ENCODE measurements at regions not wholly inside any gene's neighbourhood (a gene's known extent, or its start where the extent isn't known, plus 50 kb on each side); places are given as distances from the start of the nearest gene placed in this dataset.

DNA sequence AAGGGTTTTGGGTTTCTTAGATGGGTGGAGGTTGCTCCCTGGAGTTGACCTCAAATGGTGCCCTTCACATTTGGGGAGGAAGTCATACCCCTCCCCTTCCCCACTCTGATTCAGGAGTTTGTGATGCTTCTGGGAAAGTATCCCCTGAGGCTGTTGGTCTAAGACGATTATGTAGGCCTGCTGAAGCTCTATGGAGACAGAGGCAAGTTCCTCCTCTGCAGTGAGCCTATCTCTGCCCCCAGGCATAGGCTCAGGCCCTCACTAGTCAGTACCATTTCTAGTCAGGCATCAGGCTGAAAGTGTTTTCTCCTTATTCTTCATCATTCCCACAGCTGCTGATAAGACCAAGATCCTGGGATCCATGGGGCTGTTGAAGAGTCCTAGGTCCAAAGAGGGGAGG lies 271.6 kb upstream of the NUDT12 start (continued):
- TF ChIP-seq FOXA2 (IDR thresholded peaks at IDR 0.05), result no peak
- no peak for TF ChIP-seq ATF3 (IDR thresholded peaks at IDR 0.05)
- TF ChIP-seq GABPA (IDR thresholded peaks at IDR 0.05 in 1 of 2, conservative IDR thresholded peaks at IDR 0.05 in 1 of 2), result no peak
- no peak for TF ChIP-seq SP1 (IDR thresholded peaks at IDR 0.05)

DNA sequence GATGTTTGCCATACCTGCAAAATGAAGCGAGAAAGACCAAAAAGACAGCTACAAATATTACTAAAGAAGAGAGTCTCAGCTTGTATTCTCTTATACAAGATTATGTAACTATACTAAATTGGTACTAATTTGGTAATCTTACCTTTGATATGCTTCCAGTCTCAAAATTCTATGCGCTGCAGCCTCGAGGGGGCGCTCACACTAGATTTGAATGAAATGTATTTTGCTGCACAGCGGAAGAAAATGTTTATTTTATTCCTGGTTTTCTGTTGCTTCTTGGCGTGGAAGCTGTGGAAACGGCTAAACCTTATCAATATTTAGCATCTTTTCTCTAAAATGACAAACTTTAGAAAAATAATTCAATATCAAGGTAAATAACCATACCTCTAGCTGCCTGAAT lies 267.0 kb upstream of the NUDT12 start:
- Histone ChIP-seq H3K4me3 (ENCODE audit: low read depth in 1 of 3, low read length in 3 of 3) (no peak overlapping the region), H3K4me1 (ENCODE audit: control insufficient read depth in 4 of 4, insufficient read depth in 4 of 4, low read length in 3 of 4) (no peaks in the 10 kb centered on the region), H3K9me3 (ENCODE audit: control insufficient read depth in 4 of 4, low read length in 3 of 4) (no peaks in the 10 kb centered on the region), H3K36me3 (ENCODE audit: control insufficient read depth in 4 of 4, insufficient read depth in 3 of 4, low read depth in 1 of 4, low read length in 3 of 4) (no peaks in the 10 kb centered on the region), H3K27me3 (ENCODE audit: control insufficient read depth in 4 of 4, insufficient read depth in 4 of 4, low read length in 3 of 4) (no peaks in the 10 kb centered on the region), H3K9ac (ENCODE audit: low read depth in 1 of 2, low read length in 2 of 2) (no peak overlapping the region), H3K27ac (ENCODE audit: low read depth in 1 of 2, low read length in 2 of 2) (no peak overlapping the region)
- DNase-seq (ENCODE audit: low spot score), result no peak
- TF ChIP-seq FOXA1 (IDR thresholded peaks at IDR 0.05) (no peak), RXRA (IDR thresholded peaks at IDR 0.05) (no peak), NR2F2 (IDR thresholded peaks at IDR 0.05) (no peak), TAF1 (conservative IDR thresholded peaks at IDR 0.05) (no peak), YY1 (IDR thresholded peaks at IDR 0.05) (no peak), RAD21 (IDR thresholded peaks at IDR 0.05) (no peak), HNF4G (IDR thresholded peaks at IDR 0.05) (no peak), GABPA (IDR thresholded peaks at IDR 0.05 in 1 of 2, conservative IDR thresholded peaks at IDR 0.05 in 1 of 2) (no peak)
- TF ChIP-seq, protein P1, sequence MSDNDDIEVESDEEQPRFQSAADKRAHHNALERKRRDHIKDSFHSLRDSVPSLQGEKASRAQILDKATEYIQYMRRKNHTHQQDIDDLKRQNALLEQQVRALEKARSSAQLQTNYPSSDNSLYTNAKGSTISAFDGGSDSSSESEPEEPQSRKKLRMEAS (IDR thresholded peaks at IDR 0.05), result no peak
- TF ChIP-seq, protein P2, sequence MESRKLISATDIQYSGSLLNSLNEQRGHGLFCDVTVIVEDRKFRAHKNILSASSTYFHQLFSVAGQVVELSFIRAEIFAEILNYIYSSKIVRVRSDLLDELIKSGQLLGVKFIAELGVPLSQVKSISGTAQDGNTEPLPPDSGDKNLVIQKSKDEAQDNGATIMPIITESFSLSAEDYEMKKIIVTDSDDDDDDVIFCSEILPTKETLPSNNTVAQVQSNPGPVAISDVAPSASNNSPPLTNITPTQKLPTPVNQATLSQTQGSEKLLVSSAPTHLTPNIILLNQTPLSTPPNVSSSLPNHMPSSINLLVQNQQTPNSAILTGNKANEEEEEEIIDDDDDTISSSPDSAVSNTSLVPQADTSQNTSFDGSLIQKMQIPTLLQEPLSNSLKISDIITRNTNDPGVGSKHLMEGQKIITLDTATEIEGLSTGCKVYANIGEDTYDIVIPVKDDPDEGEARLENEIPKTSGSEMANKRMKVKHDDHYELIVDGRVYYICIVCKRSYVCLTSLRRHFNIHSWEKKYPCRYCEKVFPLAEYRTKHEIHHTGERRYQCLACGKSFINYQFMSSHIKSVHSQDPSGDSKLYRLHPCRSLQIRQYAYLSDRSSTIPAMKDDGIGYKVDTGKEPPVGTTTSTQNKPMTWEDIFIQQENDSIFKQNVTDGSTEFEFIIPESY (IDR thresholded peaks at IDR 0.05), result no peak
- TF ChIP-seq, protein P3, sequence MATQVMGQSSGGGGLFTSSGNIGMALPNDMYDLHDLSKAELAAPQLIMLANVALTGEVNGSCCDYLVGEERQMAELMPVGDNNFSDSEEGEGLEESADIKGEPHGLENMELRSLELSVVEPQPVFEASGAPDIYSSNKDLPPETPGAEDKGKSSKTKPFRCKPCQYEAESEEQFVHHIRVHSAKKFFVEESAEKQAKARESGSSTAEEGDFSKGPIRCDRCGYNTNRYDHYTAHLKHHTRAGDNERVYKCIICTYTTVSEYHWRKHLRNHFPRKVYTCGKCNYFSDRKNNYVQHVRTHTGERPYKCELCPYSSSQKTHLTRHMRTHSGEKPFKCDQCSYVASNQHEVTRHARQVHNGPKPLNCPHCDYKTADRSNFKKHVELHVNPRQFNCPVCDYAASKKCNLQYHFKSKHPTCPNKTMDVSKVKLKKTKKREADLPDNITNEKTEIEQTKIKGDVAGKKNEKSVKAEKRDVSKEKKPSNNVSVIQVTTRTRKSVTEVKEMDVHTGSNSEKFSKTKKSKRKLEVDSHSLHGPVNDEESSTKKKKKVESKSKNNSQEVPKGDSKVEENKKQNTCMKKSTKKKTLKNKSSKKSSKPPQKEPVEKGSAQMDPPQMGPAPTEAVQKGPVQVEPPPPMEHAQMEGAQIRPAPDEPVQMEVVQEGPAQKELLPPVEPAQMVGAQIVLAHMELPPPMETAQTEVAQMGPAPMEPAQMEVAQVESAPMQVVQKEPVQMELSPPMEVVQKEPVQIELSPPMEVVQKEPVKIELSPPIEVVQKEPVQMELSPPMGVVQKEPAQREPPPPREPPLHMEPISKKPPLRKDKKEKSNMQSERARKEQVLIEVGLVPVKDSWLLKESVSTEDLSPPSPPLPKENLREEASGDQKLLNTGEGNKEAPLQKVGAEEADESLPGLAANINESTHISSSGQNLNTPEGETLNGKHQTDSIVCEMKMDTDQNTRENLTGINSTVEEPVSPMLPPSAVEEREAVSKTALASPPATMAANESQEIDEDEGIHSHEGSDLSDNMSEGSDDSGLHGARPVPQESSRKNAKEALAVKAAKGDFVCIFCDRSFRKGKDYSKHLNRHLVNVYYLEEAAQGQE (IDR thresholded peaks at IDR 0.05), result no peak
- WGBS, result 56% methylated on average over 7 of the region's 7 CpGs

DNA sequence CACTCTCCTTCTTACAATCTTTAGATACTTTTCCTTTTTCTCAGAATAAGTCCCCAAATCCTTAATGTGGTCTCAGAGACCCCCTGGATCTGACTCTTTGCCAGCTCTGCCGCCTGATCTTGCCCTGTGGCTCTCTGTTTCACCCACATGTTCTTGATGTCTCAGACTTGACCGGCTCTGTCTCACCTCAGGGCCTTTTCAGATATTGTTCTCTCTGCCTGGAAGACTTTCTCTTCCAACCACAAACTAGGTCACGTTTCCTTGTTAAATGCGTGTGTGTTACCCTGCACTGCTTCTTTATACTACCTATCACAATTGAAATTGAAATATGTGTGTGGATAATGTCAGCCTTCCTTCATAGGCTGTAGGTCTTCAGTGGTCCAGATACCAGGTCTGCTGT lies 265.4 kb upstream of the NUDT12 start:
- Histone ChIP-seq H3K4me1 (ENCODE audit: control insufficient read depth in 4 of 4, insufficient read depth in 4 of 4, low read length in 3 of 4) (no peaks in the 10 kb centered on the region), H3K9me3 (ENCODE audit: control insufficient read depth in 4 of 4, low read length in 3 of 4) (no peaks in the 10 kb centered on the region), H3K27ac (ENCODE audit: low read depth in 1 of 2, low read length in 2 of 2) (no peak overlapping the region), H3K27me3 (ENCODE audit: control insufficient read depth in 4 of 4, insufficient read depth in 4 of 4, low read length in 3 of 4) (peaks cover 0 to 3% (median 0%) of the 10 kb centered on the region in 4 donors), H3K36me3 (ENCODE audit: control insufficient read depth in 4 of 4, insufficient read depth in 3 of 4, low read depth in 1 of 4, low read length in 3 of 4) (no peaks in the 10 kb centered on the region), H3K4me3 (ENCODE audit: low read depth in 1 of 3, low read length in 3 of 3) (no peak overlapping the region), H3K9ac (ENCODE audit: low read depth in 1 of 2, low read length in 2 of 2) (no peak overlapping the region)
- DNase-seq (ENCODE audit: low spot score), result no peak
- TF ChIP-seq SP1 (IDR thresholded peaks at IDR 0.05), result no peak
- no peak for TF ChIP-seq GABPA (IDR thresholded peaks at IDR 0.05 in 1 of 2, conservative IDR thresholded peaks at IDR 0.05 in 1 of 2)
- TF ChIP-seq TAF1 (conservative IDR thresholded peaks at IDR 0.05), result no peak
- TF ChIP-seq CTCF (IDR thresholded peaks at IDR 0.05; ENCODE audit: low read depth, low read length, missing input control), result no peak
- WGBS, result 91% methylated on average over 4 of the region's 4 CpGs

Measured in liver (tissue), 8 donors.